ENCODE measurements at regions not wholly inside any gene's neighbourhood (a gene's known extent, or its start where the extent isn't known, plus 50 kb on each side); places are given as distances from the start of the nearest gene placed in this dataset.

- H3K27me3 ChIP-seq (ENCODE audit: insufficient read depth, low read length), result no peaks in the 10 kb centered on the region
- H3K4me3 ChIP-seq (ENCODE audit: insufficient read depth, low read length), result no peak overlapping the region
- no peaks in the 10 kb centered on the region for H4K20me1 ChIP-seq (ENCODE audit: insufficient read depth, low read length)
- H3K79me2 ChIP-seq (ENCODE audit: insufficient read depth, low read length), result no peaks in the 10 kb centered on the region
- no peak for DNase-seq (ENCODE audit: insufficient read length, low spot score, missing footprints)
- no peak overlapping the region for H3K27ac ChIP-seq (ENCODE audit: low read depth, low read length)
- no peaks in the 10 kb centered on the region for H3K9me3 ChIP-seq (ENCODE audit: low read depth, low read length)
- H2AFZ ChIP-seq (ENCODE audit: low read length), result no peak overlapping the region
- H3K4me1 ChIP-seq (ENCODE audit: insufficient read depth, low read length), result no peaks in the 10 kb centered on the region
- no peaks in the 10 kb centered on the region for H3K36me3 ChIP-seq (ENCODE audit: insufficient read depth, low read length)
- TF ChIP-seq CTCF (IDR thresholded peaks at IDR 0.05; ENCODE audit: extremely low read depth, low read depth, low read length), result no peak
- no peak overlapping the region for H3K4me2 ChIP-seq (ENCODE audit: insufficient read depth, low read length)
Observed at GRCh38 chr3:168273917-168274316, 178.2 kb upstream of the GOLIM4 start.

GRCh38 chr3:168273036-168273435 lies 177.3 kb upstream of the GOLIM4 start:
- Histone ChIP-seq H3K27me3 (ENCODE audit: insufficient read depth, low read length) (no peaks in the 10 kb centered on the region), H3K4me2 (ENCODE audit: insufficient read depth, low read length) (no peak overlapping the region), H2AFZ (ENCODE audit: low read length) (no peak overlapping the region), H3K79me2 (ENCODE audit: insufficient read depth, low read length) (no peaks in the 10 kb centered on the region), H3K27ac (ENCODE audit: low read depth, low read length) (no peak overlapping the region), H3K36me3 (ENCODE audit: insufficient read depth, low read length) (no peaks in the 10 kb centered on the region), H4K20me1 (ENCODE audit: insufficient read depth, low read length) (no peaks in the 10 kb centered on the region), H3K9me3 (ENCODE audit: low read depth, low read length) (no peaks in the 10 kb centered on the region), H3K4me3 (ENCODE audit: insufficient read depth, low read length) (no peak overlapping the region), H3K4me1 (ENCODE audit: insufficient read depth, low read length) (no peaks in the 10 kb centered on the region)
- TF ChIP-seq CTCF (IDR thresholded peaks at IDR 0.05; ENCODE audit: extremely low read depth, low read depth, low read length), result no peak
- no peak for DNase-seq (ENCODE audit: insufficient read length, low spot score, missing footprints)

GRCh38 chr3:168272343-168272985 lies 176.7 kb upstream of the GOLIM4 start:
- no peaks in the 10 kb centered on the region for H3K36me3 ChIP-seq (ENCODE audit: insufficient read depth, low read length)
- H3K4me3 ChIP-seq (ENCODE audit: insufficient read depth, low read length), result no peak overlapping the region
- no peak overlapping the region for H3K4me2 ChIP-seq (ENCODE audit: insufficient read depth, low read length)
- no peaks in the 10 kb centered on the region for H3K4me1 ChIP-seq (ENCODE audit: insufficient read depth, low read length)
- TF ChIP-seq CTCF (IDR thresholded peaks at IDR 0.05; ENCODE audit: extremely low read depth, low read depth, low read length), result no peak
- no peaks in the 10 kb centered on the region for H3K79me2 ChIP-seq (ENCODE audit: insufficient read depth, low read length)
- DNase-seq (ENCODE audit: insufficient read length, low spot score, missing footprints), result no peak
- no peaks in the 10 kb centered on the region for H3K27me3 ChIP-seq (ENCODE audit: insufficient read depth, low read length)
- no peaks in the 10 kb centered on the region for H4K20me1 ChIP-seq (ENCODE audit: insufficient read depth, low read length)
- H3K27ac ChIP-seq (ENCODE audit: low read depth, low read length), result no peak overlapping the region
- H2AFZ ChIP-seq (ENCODE audit: low read length), result no peak overlapping the region
- no peaks in the 10 kb centered on the region for H3K9me3 ChIP-seq (ENCODE audit: low read depth, low read length)

- Histone ChIP-seq H3K27me3 (ENCODE audit: insufficient read depth, low read length) (no peaks in the 10 kb centered on the region), H3K4me1 (ENCODE audit: insufficient read depth, low read length) (no peaks in the 10 kb centered on the region), H3K36me3 (ENCODE audit: insufficient read depth, low read length) (no peaks in the 10 kb centered on the region), H4K20me1 (ENCODE audit: insufficient read depth, low read length) (no peaks in the 10 kb centered on the region), H3K27ac (ENCODE audit: low read depth, low read length) (no peak overlapping the region), H3K4me3 (ENCODE audit: insufficient read depth, low read length) (no peak overlapping the region), H3K4me2 (ENCODE audit: insufficient read depth, low read length) (no peak overlapping the region), H3K9me3 (ENCODE audit: low read depth, low read length) (no peaks in the 10 kb centered on the region), H3K79me2 (ENCODE audit: insufficient read depth, low read length) (no peaks in the 10 kb centered on the region), H2AFZ (ENCODE audit: low read length) (no peak overlapping the region)
- DNase-seq (ENCODE audit: insufficient read length, low spot score, missing footprints), result no peak
- TF ChIP-seq CTCF (IDR thresholded peaks at IDR 0.05; ENCODE audit: extremely low read depth, low read depth, low read length), result no peak
Observed at GRCh38 chr3:168271932-168272331, 176.2 kb upstream of the GOLIM4 start.
